Parathyroid adenoma (tissue), 2 donors: ENCODE measurements at regions not wholly inside any gene's neighbourhood (a gene's known extent, or its start where the extent isn't known, plus 50 kb on each side); places are given as distances from the start of the nearest gene placed in this dataset.

Source experiments
- H2AFZ ChIP-seq: fragments of 300-600 bp; sonication (generic); one replicate; pipeline ENCODE4 v1.7.0; 2017; ENCODE audit warnings: antibody characterized with exemption, mild to moderate bottlenecking
- H3K27ac ChIP-seq: fragments of 300-600 bp; sonication (generic); one replicate; pipeline ENCODE4 v1.7.0; 2017
- H3K27me3 ChIP-seq: fragments of 300-600 bp; sonication (generic); one replicate; pipeline ENCODE4 v1.7.0; 2017; ENCODE audit warnings: low read length; ENCODE audit not compliant: control insufficient read depth, insufficient read depth
- H3K36me3 ChIP-seq: fragments of 300-600 bp; sonication (generic); one replicate; pipeline ENCODE4 v1.7.0; 2017; ENCODE audit warnings: low read length; ENCODE audit not compliant: control insufficient read depth, insufficient read depth
- H3K4me1 ChIP-seq: fragments of 300-600 bp; sonication (generic); one replicate; pipeline ENCODE4 v1.7.0; 2017; ENCODE audit warnings: control low read depth
- H3K4me2 ChIP-seq: fragments of 300-600 bp; sonication (generic); one replicate; pipeline ENCODE4 v1.7.0; 2017; ENCODE audit warnings: low read length
- H3K4me3 ChIP-seq: fragments of 300-600 bp; sonication (generic); one replicate; pipeline ENCODE4 v1.7.0; 2017; ENCODE audit warnings: low read depth, low read length
- H3K79me2 ChIP-seq: fragments of 300-600 bp; sonication (generic); one replicate; pipeline ENCODE4 v1.7.0; 2017; ENCODE audit warnings: control low read depth
- H3K9ac ChIP-seq: fragments of 300-600 bp; sonication (generic); one replicate; pipeline ENCODE4 v1.7.0; 2017; ENCODE audit warnings: mild to moderate bottlenecking
- H3K9me3 ChIP-seq: fragments of 300-600 bp; sonication (generic); one replicate; pipeline ENCODE4 v1.7.0; 2017; ENCODE audit warnings: low read length; ENCODE audit not compliant: control insufficient read depth
- CTCF ChIP-seq: fragments of 300-600 bp; sonication (generic); IDR thresholded peaks from one replicate; pipeline ENCODE4 v1.7.0; 2017; ENCODE audit warnings: antibody characterized with exemption, mild to moderate bottlenecking
- donor health status: primary hyperparathyroidism.

- Histone ChIP-seq H2AFZ (no peak overlapping the region), H3K4me2 (no peak overlapping the region), H3K36me3 (no peaks in the 10 kb centered on the region), H3K9ac (no peak overlapping the region), H3K27ac (no peak overlapping the region), H3K27me3 (no peaks in the 10 kb centered on the region), H3K4me1 (no peaks in the 10 kb centered on the region), H3K4me3 (no peak overlapping the region), H3K9me3 (no peaks in the 10 kb centered on the region), H3K79me2 (no peaks in the 10 kb centered on the region)
- TF ChIP-seq CTCF = no peak
These were observed 242.6 kb downstream of the NDFIP2 start for GRCh38 chr13:79723519-79724024.

GRCh38 chr13:79722885-79723445, 242.0 kb downstream of the NDFIP2 start:
- Histone ChIP-seq H2AFZ (no peak overlapping the region), H3K27me3 (no peaks in the 10 kb centered on the region), H3K9ac (no peak overlapping the region), H3K4me2 (no peak overlapping the region), H3K36me3 (no peaks in the 10 kb centered on the region), H3K4me3 (no peak overlapping the region), H3K79me2 (no peaks in the 10 kb centered on the region), H3K9me3 (no peaks in the 10 kb centered on the region), H3K27ac (no peak overlapping the region), H3K4me1 (no peaks in the 10 kb centered on the region)
- TF ChIP-seq CTCF = no peak

GRCh38 chr13:79716191-79716590, 235.2 kb downstream of the NDFIP2 start:
- H3K4me1 ChIP-seq = no peaks in the 10 kb centered on the region
- TF ChIP-seq CTCF = no peak
- H3K4me2 ChIP-seq = no peak overlapping the region
- H3K9ac ChIP-seq = no peak overlapping the region
- no peaks in the 10 kb centered on the region for H3K27me3 ChIP-seq
- no peak overlapping the region for H2AFZ ChIP-seq
- no peak overlapping the region for H3K4me3 ChIP-seq
- H3K9me3 ChIP-seq = no peaks in the 10 kb centered on the region
- no peaks in the 10 kb centered on the region for H3K36me3 ChIP-seq
- H3K27ac ChIP-seq = no peak overlapping the region
- H3K79me2 ChIP-seq = no peaks in the 10 kb centered on the region

GRCh38 chr13:79711631-79712030, 230.7 kb downstream of the NDFIP2 start:
- H3K36me3 ChIP-seq = no peaks in the 10 kb centered on the region
- TF ChIP-seq CTCF = no peak
- no peak overlapping the region for H3K4me3 ChIP-seq
- H3K79me2 ChIP-seq = no peaks in the 10 kb centered on the region
- H3K9ac ChIP-seq = no peak overlapping the region
- no peak overlapping the region for H2AFZ ChIP-seq
- H3K4me1 ChIP-seq = no peaks in the 10 kb centered on the region
- no peak overlapping the region for H3K27ac ChIP-seq
- no peaks in the 10 kb centered on the region for H3K27me3 ChIP-seq
- no peak overlapping the region for H3K4me2 ChIP-seq
- no peaks in the 10 kb centered on the region for H3K9me3 ChIP-seq

DNA sequence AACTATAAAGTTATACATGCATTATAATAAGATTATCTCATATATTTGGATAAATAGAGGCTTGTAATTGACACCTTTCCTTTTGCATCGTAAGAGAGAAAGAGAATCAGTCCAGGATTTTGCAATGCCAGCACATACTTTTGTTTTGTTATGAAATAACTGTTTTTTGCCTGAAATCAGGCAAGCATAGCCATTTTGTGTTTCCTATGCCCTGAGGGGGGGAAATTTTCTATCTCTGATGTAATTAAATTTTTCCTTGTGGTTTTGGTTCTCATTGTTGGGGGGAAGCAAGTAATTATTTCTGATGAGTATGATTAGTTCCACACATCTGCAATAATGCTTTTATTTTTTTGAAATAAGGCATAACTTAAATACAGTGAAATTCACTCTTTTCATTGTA, 229.4 kb downstream of the NDFIP2 start:
- no peak for TF ChIP-seq CTCF
- no peak overlapping the region for H3K27ac ChIP-seq
- no peaks in the 10 kb centered on the region for H3K9me3 ChIP-seq
- H3K4me2 ChIP-seq = no peak overlapping the region
- H3K36me3 ChIP-seq = no peaks in the 10 kb centered on the region
- H3K9ac ChIP-seq = no peak overlapping the region
- no peak overlapping the region for H2AFZ ChIP-seq
- H3K4me1 ChIP-seq = no peaks in the 10 kb centered on the region
- no peak overlapping the region for H3K4me3 ChIP-seq
- no peaks in the 10 kb centered on the region for H3K79me2 ChIP-seq
- no peaks in the 10 kb centered on the region for H3K27me3 ChIP-seq
